Adipocyte (in vitro differentiated cells): ENCODE measurements at regions not wholly inside any gene's neighbourhood (a gene's known extent, or its start where the extent isn't known, plus 50 kb on each side); places are given as distances from the start of the nearest gene placed in this dataset.
A peak's percentile ranks its signal among the peaks of the same experiment; 100 is the strongest.

Source experiments
- DNase-seq: peaks from one replicate; pipeline ENCODE4 v3.0.0-alpha.2; 2015; ENCODE audit warnings: low read depth
- H3K27me3 ChIP-seq: replicated peaks from 2 replicates; pipeline ENCODE4 v1.7.0; 2013; ENCODE audit warnings: mild to moderate bottlenecking, low read length, moderate library complexity; ENCODE audit not compliant: control insufficient read depth, insufficient read depth
- H3K36me3 ChIP-seq: 2 replicates; pipeline ENCODE4 v1.7.0; 2013; ENCODE audit warnings: low read length, mild to moderate bottlenecking, moderate library complexity; ENCODE audit not compliant: control insufficient read depth, insufficient read depth, severe bottlenecking
- H3K4me1 ChIP-seq: 2 replicates; pipeline ENCODE4 v1.7.0; 2013; ENCODE audit warnings: mild to moderate bottlenecking, low read length, moderate library complexity; ENCODE audit not compliant: control insufficient read depth, insufficient read depth
- H3K4me3 ChIP-seq: 2 replicates; pipeline ENCODE4 v1.7.0; 2013; ENCODE audit warnings: mild to moderate bottlenecking, low read length, moderate library complexity
- H3K9ac ChIP-seq: 2 replicates; pipeline ENCODE4 v1.7.0; 2013; ENCODE audit warnings: mild to moderate bottlenecking, low read length, moderate library complexity
- H3K9me3 ChIP-seq: 2 replicates; pipeline ENCODE4 v1.7.0; 2013; ENCODE audit warnings: mild to moderate bottlenecking, low read length, moderate library complexity; ENCODE audit not compliant: control insufficient read depth

- Histone ChIP-seq H3K4me1 (peaks cover 12% of the 10 kb centered on the region), H3K9me3 (peaks cover 2% of the 10 kb centered on the region), H3K27me3 (peaks cover 5% of the 10 kb centered on the region), H3K36me3 (no peaks in the 10 kb centered on the region), H3K9ac (no peak overlapping the region), H3K4me3 (no peak overlapping the region)
- DNase-seq = peak; percentile 42
Measured at GRCh38 chr1:29501227-29501976, 265.1 kb downstream of the PTPRU start.

GRCh38 chr1:29500651-29501050 is 264.3 kb downstream of the PTPRU start:
- DNase-seq = no peak
- Histone ChIP-seq H3K4me1 (peaks cover 12% of the 10 kb centered on the region), H3K9ac (no peak overlapping the region), H3K36me3 (no peaks in the 10 kb centered on the region), H3K27me3 (peaks cover 5% of the 10 kb centered on the region), H3K4me3 (no peak overlapping the region), H3K9me3 (peaks cover 10% of the 10 kb centered on the region)

GRCh38 chr1:29500041-29500440 is 263.7 kb downstream of the PTPRU start:
- no peak overlapping the region for H3K4me3 ChIP-seq
- H3K9ac ChIP-seq = no peak overlapping the region
- H3K27me3 ChIP-seq = peaks cover 5% of the 10 kb centered on the region
- H3K9me3 ChIP-seq = peaks cover 14% of the 10 kb centered on the region
- DNase-seq = no peak
- no peaks in the 10 kb centered on the region for H3K36me3 ChIP-seq
- H3K4me1 ChIP-seq = peaks cover 12% of the 10 kb centered on the region

- Histone ChIP-seq H3K36me3 (no peaks in the 10 kb centered on the region), H3K27me3 (peaks cover 5% of the 10 kb centered on the region), H3K9ac (no peak overlapping the region), H3K4me3 (no peak overlapping the region), H3K4me1 (peaks cover 7% of the 10 kb centered on the region), H3K9me3 (peaks cover 21% of the 10 kb centered on the region)
- no peak for DNase-seq
Measured at GRCh38 chr1:29499104-29499650, 262.9 kb downstream of the PTPRU start.

GRCh38 chr1:29498126-29499103 is 262.1 kb downstream of the PTPRU start:
- DNase-seq = peak; percentile 47
- Histone ChIP-seq H3K36me3 (no peaks in the 10 kb centered on the region), H3K9ac (no peak overlapping the region), H3K27me3 (peaks cover 5% of the 10 kb centered on the region), H3K4me1 (no peaks in the 10 kb centered on the region), H3K4me3 (no peak overlapping the region), H3K9me3 (peaks cover 21% of the 10 kb centered on the region)

- Histone ChIP-seq H3K36me3 (no peaks in the 10 kb centered on the region), H3K27me3 (peaks cover 8% of the 10 kb centered on the region), H3K4me1 (no peaks in the 10 kb centered on the region), H3K9me3 (peaks cover 21% of the 10 kb centered on the region), H3K9ac (no peak overlapping the region), H3K4me3 (no peak overlapping the region)
- no peak for DNase-seq
Measured at GRCh38 chr1:29497395-29498125, 261.2 kb downstream of the PTPRU start.

GRCh38 chr1:29496701-29497100 is 260.4 kb downstream of the PTPRU start:
- no peak overlapping the region for H3K4me3 ChIP-seq
- H3K9me3 ChIP-seq = peaks cover 21% of the 10 kb centered on the region
- H3K27me3 ChIP-seq = peaks cover 8% of the 10 kb centered on the region
- no peak for DNase-seq
- no peak overlapping the region for H3K9ac ChIP-seq
- no peaks in the 10 kb centered on the region for H3K4me1 ChIP-seq
- H3K36me3 ChIP-seq = no peaks in the 10 kb centered on the region

GRCh38 chr1:29490204-29490934 is 254.0 kb downstream of the PTPRU start:
- Histone ChIP-seq H3K9ac (no peak overlapping the region), H3K27me3 (peaks cover 24% of the 10 kb centered on the region), H3K9me3 (peaks cover 9% of the 10 kb centered on the region), H3K4me1 (no peaks in the 10 kb centered on the region), H3K4me3 (no peak overlapping the region), H3K36me3 (no peaks in the 10 kb centered on the region)
- DNase-seq = no peak

- DNase-seq = no peak
- peaks cover 2% of the 10 kb centered on the region for H3K9me3 ChIP-seq
- H3K27me3 ChIP-seq = peaks cover 24% of the 10 kb centered on the region
- H3K36me3 ChIP-seq = no peaks in the 10 kb centered on the region
- no peaks in the 10 kb centered on the region for H3K4me1 ChIP-seq
- H3K4me3 ChIP-seq = no peak overlapping the region
- no peak overlapping the region for H3K9ac ChIP-seq
Measured at GRCh38 chr1:29489471-29489870, 253.1 kb downstream of the PTPRU start.

GRCh38 chr1:29488794-29489311 is 252.5 kb downstream of the PTPRU start:
- peaks cover 25% of the 10 kb centered on the region for H3K27me3 ChIP-seq
- H3K4me1 ChIP-seq = no peaks in the 10 kb centered on the region
- H3K9ac ChIP-seq = no peak overlapping the region
- H3K4me3 ChIP-seq = no peak overlapping the region
- H3K9me3 ChIP-seq = no peaks in the 10 kb centered on the region
- DNase-seq = no peak
- no peaks in the 10 kb centered on the region for H3K36me3 ChIP-seq
